ENCODE measurements at regions not wholly inside any gene's neighbourhood (a gene's known extent, or its start where the extent isn't known, plus 50 kb on each side); places are given as distances from the start of the nearest gene placed in this dataset.

GRCh38 chr9:90112788-90113187 is 508.0 kb downstream of the GADD45G start:
- POLR2A ChIA-PET = no interaction called here
- intact Hi-C loops (cut with micrococcal nuclease) = no loop called here
- Histone ChIP-seq H3K9me3 (ENCODE audit: control insufficient read depth in 1 of 2, insufficient read depth in 1 of 2, low read depth in 1 of 2, low read length in 2 of 2) (no peaks in the 10 kb centered on the region), H3K27me3 (ENCODE audit: insufficient read depth, low read length) (peaks cover 25% of the 10 kb centered on the region; the same call in 1 of the 2 replicates), H3K4me1 (ENCODE audit: control insufficient read depth in 1 of 2, insufficient read depth in 2 of 2, low read length in 2 of 2) (no peaks in the 10 kb centered on the region), H3K9ac (ENCODE audit: low read length) (no peak overlapping the region), H3K79me2 (ENCODE audit: insufficient read depth, low read length) (no peaks in the 10 kb centered on the region), H3K36me3 (ENCODE audit: control insufficient read depth in 1 of 2, insufficient read depth in 2 of 2, low read length in 2 of 2) (no peaks in the 10 kb centered on the region), H3K4me2 (ENCODE audit: low read length) (no peak overlapping the region), H4K20me1 (ENCODE audit: insufficient read depth) (no peaks in the 10 kb centered on the region), H3K4me3 (replicated peaks in 1 of 2; ENCODE audit: low read depth in 1 of 2, low read length in 2 of 2) (no peak overlapping the region), H2AFZ (ENCODE audit: low read depth, low read length, poor library complexity, severe bottlenecking) (no peak overlapping the region), H3K9me2 (ENCODE audit: insufficient read depth) (no peaks in the 10 kb centered on the region), H3K27ac (ENCODE audit: low read depth, low read length) (no peak overlapping the region)
- DNase-seq (ENCODE audit: low read depth, low spot score) (no peak), ATAC-seq (no peak)
- RAD21 ChIA-PET (ENCODE audit: low non-redundant PET in 1 of 2, low total read pairs in 2 of 2, uncharacterized antibody in 2 of 2, unreplicated experiment in 2 of 2) = no interaction called here
- TF ChIP-seq POLR2AphosphoS5 (IDR thresholded peaks at IDR 0.05; ENCODE audit: low read depth, low read length) (no peak), EZH2phosphoT487 (IDR thresholded peaks at IDR 0.05; ENCODE audit: borderline replicate concordance) (no peak), ZFX (IDR thresholded peaks at IDR 0.05) (no peak)
- no TSS peak for BruUV-seq (replicated peaks)
- CTCF ChIA-PET = no interaction called here

GRCh38 chr9:90114641-90115425 is 510.0 kb downstream of the GADD45G start:
- Histone ChIP-seq H3K36me3 (ENCODE audit: control insufficient read depth in 1 of 2, insufficient read depth in 2 of 2, low read length in 2 of 2) (no peaks in the 10 kb centered on the region), H3K27me3 (ENCODE audit: insufficient read depth, low read length) (peaks cover 25% of the 10 kb centered on the region; the same call in 1 of the 2 replicates), H3K27ac (ENCODE audit: low read depth, low read length) (no peak overlapping the region), H3K9me3 (ENCODE audit: control insufficient read depth in 1 of 2, insufficient read depth in 1 of 2, low read depth in 1 of 2, low read length in 2 of 2) (no peaks in the 10 kb centered on the region), H3K79me2 (ENCODE audit: insufficient read depth, low read length) (no peaks in the 10 kb centered on the region), H3K9me2 (ENCODE audit: insufficient read depth) (no peaks in the 10 kb centered on the region), H3K4me1 (ENCODE audit: control insufficient read depth in 1 of 2, insufficient read depth in 2 of 2, low read length in 2 of 2) (no peaks in the 10 kb centered on the region), H3K9ac (ENCODE audit: low read length) (no peak overlapping the region), H4K20me1 (ENCODE audit: insufficient read depth) (no peaks in the 10 kb centered on the region), H3K4me3 (replicated peaks in 1 of 2; ENCODE audit: low read depth in 1 of 2, low read length in 2 of 2) (no peak overlapping the region), H3K4me2 (ENCODE audit: low read length) (no peak overlapping the region), H2AFZ (ENCODE audit: low read depth, low read length, poor library complexity, severe bottlenecking) (no peak overlapping the region)
- no peak for DNase-seq (ENCODE audit: low read depth, low spot score)
- POLR2A ChIA-PET = no interaction called here
- BruUV-seq (replicated peaks) = no TSS peak
- CTCF ChIA-PET = no interaction called here
- intact Hi-C loops (cut with micrococcal nuclease) = no loop called here
- RAD21 ChIA-PET (ENCODE audit: low non-redundant PET in 1 of 2, low total read pairs in 2 of 2, uncharacterized antibody in 2 of 2, unreplicated experiment in 2 of 2) = no interaction called here
- no peak for ATAC-seq
- TF ChIP-seq YY1 (IDR thresholded peaks at IDR 0.05; ENCODE audit: extremely low read depth, insufficient replicate concordance, low read depth, low read length) = no peak
- TF ChIP-seq CEBPB (IDR thresholded peaks at IDR 0.05; ENCODE audit: low read depth) = no peak
